Fibroblast of mammary gland (primary cell): ENCODE measurements at regions not wholly inside any gene's neighbourhood (a gene's known extent, or its start where the extent isn't known, plus 50 kb on each side); places are given as distances from the start of the nearest gene placed in this dataset.
"Not testable (repeated sequence)": the region's sequence is repeated elsewhere in the genome, so short reads cannot be mapped to it uniquely, and the experiment has no call there.

Source experiments
- DNase-seq: peaks from one replicate; pipeline ENCODE4 v3.0.0-alpha.2; 2010; ENCODE audit warnings: low read depth
- H3K4me3 ChIP-seq: 2 replicates; pipeline ENCODE4 v1.5.1; 2011; ENCODE audit warnings: low read depth, mild to moderate bottlenecking, low read length, moderate library complexity; ENCODE audit not compliant: control insufficient read depth
- CTCF ChIP-seq: conservative IDR thresholded peaks from 2 replicates; pipeline ENCODE4 v1.5.1; 2011; ENCODE audit warnings: low read depth, low read length, inconsistent platforms; ENCODE audit not compliant: control insufficient read depth, insufficient read depth

GRCh38 chr13:50758796-50759195 lies 84.7 kb downstream of the DLEU7 start:
- peak; percentile 6 for DNase-seq
- no peak for TF ChIP-seq CTCF
- no peak overlapping the region for H3K4me3 ChIP-seq

- no peak overlapping the region for H3K4me3 ChIP-seq
- TF ChIP-seq CTCF, result no peak
- no peak for DNase-seq
These were observed 82.7 kb downstream of the DLEU7 start for GRCh38 chr13:50760751-50761150.

GRCh38 chr13:50761406-50761805 lies 82.1 kb downstream of the DLEU7 start:
- no peak for TF ChIP-seq CTCF
- DNase-seq, result no peak
- no peak overlapping the region for H3K4me3 ChIP-seq

- no peak overlapping the region for H3K4me3 ChIP-seq
- no peak for TF ChIP-seq CTCF
- DNase-seq, result no peak
These were observed 80.4 kb downstream of the DLEU7 start for GRCh38 chr13:50762969-50763567.

- TF ChIP-seq CTCF, result no peak
- no peak overlapping the region for H3K4me3 ChIP-seq
- DNase-seq, result peak; percentile 68
These were observed 77.5 kb downstream of the DLEU7 start for GRCh38 chr13:50766013-50766412.

GRCh38 chr13:50766695-50767094 lies 76.8 kb downstream of the DLEU7 start:
- no peak for TF ChIP-seq CTCF
- H3K4me3 ChIP-seq, result no peak overlapping the region
- no peak for DNase-seq

- not testable (repeated sequence) for H3K4me3 ChIP-seq, DNase-seq
These were observed 70.6 kb downstream of the DLEU7 start for GRCh38 chr13:50772881-50773280.
